OCI-LY7 (cell line): ENCODE measurements at regions not wholly inside any gene's neighbourhood (a gene's known extent, or its start where the extent isn't known, plus 50 kb on each side); places are given as distances from the start of the nearest gene placed in this dataset.

Experiments used
- BruUV-seq: library from RNA; stranded (reverse); fragments of 400-500 nt; replicated peaks from 2 replicates; lab custom pipeline; 2021; lab: Mats Ljungman, UMichigan
- CTCF ChIA-PET: fragments of 300-600 bp; sonication (Branson Sonifier 250); formaldehyde crosslinking; loops from one replicate; lab custom pipeline; 2022; ENCODE audit warnings: antibody characterized with exemption; ENCODE audit not compliant: unreplicated experiment; lab: Charles Lee
- POLR2A ChIA-PET: fragments of 300-600 bp; sonication (Branson Sonifier 250); formaldehyde crosslinking; loops from one replicate; lab custom pipeline; 2022; ENCODE audit warnings: antibody characterized with exemption; lab: Charles Lee
- DNase-seq: peaks from one replicate; pipeline ENCODE4 v3.0.0-alpha.2; 2015; ENCODE audit warnings: low spot score
- H2AFZ ChIP-seq: fragments of 200-600 bp; sonication (generic), shearing (Covaris generic); 2 replicates; pipeline ENCODE4 v1.6.1; 2014; ENCODE audit warnings: mild to moderate bottlenecking, antibody characterized with exemption, low read length, moderate library complexity
- H3K27ac ChIP-seq: fragments of 200-600 bp; sonication (generic); 2 replicates; pipeline ENCODE4 v1.5.1; 2014; ENCODE audit warnings: mixed run types, low read depth, mild to moderate bottlenecking, moderate library complexity, low read length, inconsistent platforms; ENCODE audit not compliant: poor library complexity, severe bottlenecking
- H3K36me3 ChIP-seq: fragments of 200-600 bp; sonication (generic); 2 replicates; pipeline ENCODE4 v1.6.1; 2014; ENCODE audit warnings: mild to moderate bottlenecking, antibody characterized with exemption, low read length, moderate library complexity, mixed read lengths; ENCODE audit not compliant: insufficient read depth
- H3K4me1 ChIP-seq: fragments of 200-600 bp; sonication (generic); 2 replicates; pipeline ENCODE4 v1.5.1; 2014; ENCODE audit warnings: mild to moderate bottlenecking, low read length; ENCODE audit not compliant: insufficient read depth, poor library complexity, severe bottlenecking
- H3K4me2 ChIP-seq: fragments of 200-600 bp; sonication (generic); 2 replicates; pipeline ENCODE4 v1.6.1; 2014; ENCODE audit warnings: mild to moderate bottlenecking, low read length
- H3K4me3 ChIP-seq: fragments of 200-600 bp; sonication (generic); 2 replicates; pipeline ENCODE4 v1.5.1; 2014; ENCODE audit warnings: mild to moderate bottlenecking, low read depth, low read length; ENCODE audit not compliant: poor library complexity, severe bottlenecking
- H3K79me2 ChIP-seq: fragments of 200-600 bp; sonication (generic); 2 replicates; pipeline ENCODE4 v1.6.1; 2016; ENCODE audit warnings: low read depth, mild to moderate bottlenecking, low read length, moderate library complexity, mixed read lengths; ENCODE audit not compliant: insufficient read depth
- H3K9me2 ChIP-seq: fragments of 200-600 bp; sonication (generic); 2 replicates; pipeline ENCODE4 v1.6.1; 2016; ENCODE audit warnings: mild to moderate bottlenecking, low read length, mixed read lengths; ENCODE audit not compliant: insufficient read depth
- H3K9me3 ChIP-seq: fragments of 200-600 bp; sonication (generic); 2 replicates; pipeline ENCODE4 v1.6.1; 2014; ENCODE audit warnings: mild to moderate bottlenecking, mixed run types, low read length, mixed read lengths
- H4K20me1 ChIP-seq: fragments of 200-600 bp; sonication (generic); 2 replicates; pipeline ENCODE4 v1.6.1; 2014; ENCODE audit warnings: mild to moderate bottlenecking, antibody characterized with exemption, low read length, moderate library complexity, mixed read lengths; ENCODE audit not compliant: insufficient read depth
- EZH2phosphoT487 ChIP-seq: fragments of 200-600 bp; sonication (generic); IDR thresholded peaks from 2 replicates; pipeline ENCODE4 v1.6.1; 2018; ENCODE audit warnings: low read depth, borderline replicate concordance, mild to moderate bottlenecking, mixed run types, antibody characterized with exemption, low read length, moderate library complexity, mixed read lengths
- intact Hi-C: fragments of 100-400 bp; cut with micrococcal nuclease; formaldehyde crosslinking; loops from one replicate; pipeline ENCODE4 v1.10.0; 2022; ENCODE audit not compliant: unreplicated experiment
- TF ChIP-seq, protein P1 (sequence below): fragments of 200-600 bp; sonication (generic); conservative IDR thresholded peaks from 2 replicates; pipeline ENCODE4 v1.5.1; 2014; ENCODE audit warnings: mild to moderate bottlenecking, antibody characterized with exemption, low read length, moderate library complexity, mixed read lengths

DNA sequence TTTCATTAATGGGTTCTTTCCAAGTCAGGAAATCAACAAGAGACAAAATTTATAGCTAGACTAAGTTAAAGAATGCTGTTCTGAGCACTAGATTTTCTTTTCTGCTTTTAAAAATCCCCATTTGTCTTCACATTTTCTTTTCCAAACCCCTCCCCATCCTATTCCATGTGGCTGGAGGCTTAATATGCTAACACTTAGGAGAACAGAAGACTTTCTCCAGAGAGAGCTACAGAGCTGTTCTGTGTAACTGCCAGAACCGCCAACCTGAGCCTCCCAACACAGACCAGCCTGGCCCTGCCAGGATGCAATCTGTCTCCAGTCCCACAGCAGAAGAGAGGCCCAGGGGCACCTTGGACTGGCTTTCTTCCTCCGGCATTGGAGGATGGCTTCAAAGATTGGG, 264.1 kb downstream of the NDFIP2 start:
- no peak overlapping the region for H3K4me3 ChIP-seq
- H3K4me2 ChIP-seq: no peak overlapping the region
- H3K27ac ChIP-seq: no peak overlapping the region
- intact Hi-C loops: no loop called here
- H3K9me2 ChIP-seq: no peaks in the 10 kb centered on the region
- ChIA-PET POLR2A (no interaction called here), CTCF (no interaction called here)
- no peak for DNase-seq
- TF ChIP-seq, protein P1, sequence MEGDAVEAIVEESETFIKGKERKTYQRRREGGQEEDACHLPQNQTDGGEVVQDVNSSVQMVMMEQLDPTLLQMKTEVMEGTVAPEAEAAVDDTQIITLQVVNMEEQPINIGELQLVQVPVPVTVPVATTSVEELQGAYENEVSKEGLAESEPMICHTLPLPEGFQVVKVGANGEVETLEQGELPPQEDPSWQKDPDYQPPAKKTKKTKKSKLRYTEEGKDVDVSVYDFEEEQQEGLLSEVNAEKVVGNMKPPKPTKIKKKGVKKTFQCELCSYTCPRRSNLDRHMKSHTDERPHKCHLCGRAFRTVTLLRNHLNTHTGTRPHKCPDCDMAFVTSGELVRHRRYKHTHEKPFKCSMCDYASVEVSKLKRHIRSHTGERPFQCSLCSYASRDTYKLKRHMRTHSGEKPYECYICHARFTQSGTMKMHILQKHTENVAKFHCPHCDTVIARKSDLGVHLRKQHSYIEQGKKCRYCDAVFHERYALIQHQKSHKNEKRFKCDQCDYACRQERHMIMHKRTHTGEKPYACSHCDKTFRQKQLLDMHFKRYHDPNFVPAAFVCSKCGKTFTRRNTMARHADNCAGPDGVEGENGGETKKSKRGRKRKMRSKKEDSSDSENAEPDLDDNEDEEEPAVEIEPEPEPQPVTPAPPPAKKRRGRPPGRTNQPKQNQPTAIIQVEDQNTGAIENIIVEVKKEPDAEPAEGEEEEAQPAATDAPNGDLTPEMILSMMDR: no peak
- no peak for TF ChIP-seq EZH2phosphoT487
- H3K4me1 ChIP-seq: no peaks in the 10 kb centered on the region
- H3K36me3 ChIP-seq: no peaks in the 10 kb centered on the region
- no peak overlapping the region for H2AFZ ChIP-seq
- no TSS peak for BruUV-seq
- H4K20me1 ChIP-seq: no peaks in the 10 kb centered on the region; the same call in 1 of the 2 replicates
- H3K9me3 ChIP-seq: no peaks in the 10 kb centered on the region
- H3K79me2 ChIP-seq: no peaks in the 10 kb centered on the region

DNA sequence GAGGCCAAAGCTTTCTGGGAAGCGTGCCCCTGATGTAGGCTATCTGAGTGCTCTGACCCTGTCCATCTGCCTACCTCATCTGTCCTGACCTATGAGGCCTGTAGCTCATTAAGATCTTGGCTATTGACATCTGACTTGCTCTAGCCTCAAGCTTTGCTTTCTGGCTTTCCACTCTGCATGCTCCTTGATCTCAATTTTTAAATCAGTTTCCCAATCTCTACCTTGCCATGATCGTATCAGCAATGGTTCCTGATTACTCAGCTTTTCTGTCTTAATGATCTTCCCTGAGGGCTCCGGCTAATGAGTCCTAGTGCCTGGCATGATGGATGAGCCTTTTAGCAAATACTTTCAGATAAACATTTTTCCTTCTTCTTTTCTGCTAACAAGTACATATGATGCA, 262.0 kb downstream of the NDFIP2 start:
- no peak overlapping the region for H3K27ac ChIP-seq
- no peak overlapping the region for H3K4me2 ChIP-seq
- no peaks in the 10 kb centered on the region for H3K9me3 ChIP-seq
- H3K4me1 ChIP-seq: no peaks in the 10 kb centered on the region
- H2AFZ ChIP-seq: no peak overlapping the region
- intact Hi-C loops: no loop called here
- no peaks in the 10 kb centered on the region for H3K36me3 ChIP-seq
- ChIA-PET CTCF (no interaction called here), POLR2A (interaction anchor here (0.5 to 0.9 kb wide), 2 partner anchors 13 to 390 kb away, joined by 3 read pairs; no protein-coding TSS in a partner anchor)
- no peaks in the 10 kb centered on the region for H3K79me2 ChIP-seq
- BruUV-seq: no TSS peak
- no peaks in the 10 kb centered on the region; the same call in 1 of the 2 replicates for H4K20me1 ChIP-seq
- H3K9me2 ChIP-seq: no peaks in the 10 kb centered on the region
- DNase-seq: no peak
- TF ChIP-seq EZH2phosphoT487: no peak
- TF ChIP-seq, protein P1: no peak
- no peak overlapping the region for H3K4me3 ChIP-seq

DNA sequence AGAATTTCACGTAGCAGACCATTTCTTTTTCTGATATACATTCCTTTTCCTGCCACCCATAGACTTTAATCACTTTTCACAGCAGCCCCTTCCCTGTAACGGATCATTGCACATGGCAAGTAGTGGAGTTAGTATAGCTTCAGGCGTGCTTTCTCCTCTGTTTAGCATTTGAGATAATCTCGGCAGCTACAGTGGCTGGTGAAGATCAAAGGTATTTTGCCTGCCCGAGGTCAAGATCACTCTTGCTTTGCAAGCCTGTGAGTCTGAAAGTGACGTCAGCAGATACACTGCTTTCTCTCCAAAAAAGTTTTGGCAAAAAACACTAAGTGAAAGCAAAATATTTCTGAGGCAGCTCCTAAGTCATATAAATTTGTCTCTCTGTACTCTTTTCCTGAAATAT, 260.0 kb downstream of the NDFIP2 start:
- H3K79me2 ChIP-seq: no peaks in the 10 kb centered on the region
- no peaks in the 10 kb centered on the region for H3K4me1 ChIP-seq
- H2AFZ ChIP-seq: no peak overlapping the region
- no peak for TF ChIP-seq EZH2phosphoT487
- TF ChIP-seq, protein P1: no peak
- POLR2A ChIA-PET: no interaction called here
- no peak for DNase-seq
- no peak overlapping the region for H3K27ac ChIP-seq
- no peak overlapping the region for H3K4me3 ChIP-seq
- H3K4me2 ChIP-seq: no peak overlapping the region
- intact Hi-C loops: no loop called here
- CTCF ChIA-PET: no interaction called here
- BruUV-seq: no TSS peak
- H4K20me1 ChIP-seq: no peaks in the 10 kb centered on the region; the same call in 1 of the 2 replicates
- H3K9me3 ChIP-seq: no peaks in the 10 kb centered on the region
- no peaks in the 10 kb centered on the region for H3K36me3 ChIP-seq
- no peaks in the 10 kb centered on the region for H3K9me2 ChIP-seq
